Mesenchymal stem cell (in vitro differentiated cells and primary cell): ENCODE measurements at regions not wholly inside any gene's neighbourhood (a gene's known extent, or its start where the extent isn't known, plus 50 kb on each side); places are given as distances from the start of the nearest gene placed in this dataset.

Experiments
- DNase-seq: peaks from one replicate; pipeline ENCODE4 v3.0.0-alpha.2; 2013
- H2AFZ ChIP-seq: one replicate; pipeline ENCODE4 v1.6.1; 2013; ENCODE audit warnings: low read depth, mild to moderate bottlenecking, control low read depth, inconsistent platforms, low read length, moderate library complexity
- H2AK5ac ChIP-seq: 2 replicates; pipeline ENCODE4 v1.6.1; 2013; ENCODE audit warnings: low read length, moderate library complexity, mild to moderate bottlenecking, inconsistent platforms; ENCODE audit not compliant: severe bottlenecking
- H2BK120ac ChIP-seq: one replicate; pipeline ENCODE4 v1.6.1; 2013; ENCODE audit warnings: low read depth, mild to moderate bottlenecking, inconsistent platforms, low read length, moderate library complexity
- H2BK12ac ChIP-seq, 2 experiments: one replicate each; pipeline ENCODE4 v1.6.1; 2013; ENCODE audit warnings: inconsistent platforms in 2 of 2, low read length in 2 of 2, mild to moderate bottlenecking in 2 of 2, moderate library complexity in 2 of 2, control low read depth in 1 of 2
- H2BK15ac ChIP-seq: one replicate; pipeline ENCODE4 v1.6.1; 2013; ENCODE audit warnings: mild to moderate bottlenecking, low read depth, inconsistent platforms; ENCODE audit not compliant: poor library complexity, severe bottlenecking
- H2BK5ac ChIP-seq: 2 replicates; pipeline ENCODE4 v1.6.1; 2013; ENCODE audit warnings: low read depth, mild to moderate bottlenecking, low read length, control low read depth, inconsistent platforms; ENCODE audit not compliant: poor library complexity, severe bottlenecking
- H3K14ac ChIP-seq, 2 experiments: one replicate each; pipeline ENCODE4 v1.6.1; 2013; ENCODE audit warnings: inconsistent platforms in 2 of 2, low read length in 2 of 2, control low read depth in 1 of 2, mild to moderate bottlenecking in 1 of 2, moderate library complexity in 1 of 2
- H3K18ac ChIP-seq, 2 experiments: one replicate each; pipeline ENCODE4 v1.6.1; 2013; ENCODE audit warnings: inconsistent platforms in 2 of 2, low read length in 2 of 2, control low read depth in 1 of 2, low read depth in 1 of 2, mild to moderate bottlenecking in 1 of 2
- H3K23ac ChIP-seq, 2 experiments: one replicate each; pipeline ENCODE4 v1.6.1; 2013; ENCODE audit warnings: inconsistent platforms in 2 of 2, low read length in 2 of 2, mild to moderate bottlenecking in 2 of 2, moderate library complexity in 2 of 2, control low read depth in 1 of 2
- H3K27ac ChIP-seq: 2 replicates; pipeline ENCODE4 v1.5.1; 2013; ENCODE audit warnings: mild to moderate bottlenecking, moderate library complexity, low read length, control low read depth, inconsistent platforms; ENCODE audit not compliant: poor library complexity, severe bottlenecking
- H3K27me3 ChIP-seq, 2 experiments: 2 replicates each; pipeline versions ENCODE4 v1.6.1 to v1.7.0; 2013; ENCODE audit warnings: low read length in 2 of 2, mild to moderate bottlenecking in 2 of 2, moderate library complexity in 2 of 2, control low read depth in 1 of 2, inconsistent platforms in 1 of 2; ENCODE audit not compliant: control insufficient read depth in 1 of 2, insufficient read depth in 1 of 2
- H3K36me3 ChIP-seq, 2 experiments: 2 replicates each; pipeline versions ENCODE4 v1.6.1 to v1.7.0; 2013; ENCODE audit warnings: low read length in 2 of 2, control low read depth in 1 of 2, inconsistent platforms in 1 of 2, low read depth in 1 of 2, mild to moderate bottlenecking in 1 of 2; ENCODE audit not compliant: insufficient read depth in 2 of 2, control insufficient read depth in 1 of 2
- H3K4ac ChIP-seq, 2 experiments: one replicate each; pipeline ENCODE4 v1.6.1; 2013; ENCODE audit warnings: inconsistent platforms in 2 of 2, low read length in 2 of 2, mild to moderate bottlenecking in 2 of 2, moderate library complexity in 2 of 2, control low read depth in 1 of 2, low read depth in 1 of 2
- H3K4me1 ChIP-seq: 2 replicates; pipeline ENCODE4 v1.6.1; 2013; ENCODE audit warnings: low read depth, low read length, control low read depth; ENCODE audit not compliant: control insufficient read depth, insufficient read depth
- H3K4me2 ChIP-seq: 2 replicates; pipeline ENCODE4 v1.6.1; 2013; ENCODE audit warnings: low read length, mild to moderate bottlenecking, inconsistent platforms; ENCODE audit not compliant: poor library complexity, severe bottlenecking
- H3K4me3 ChIP-seq, 2 experiments: 2 replicates each; pipeline versions ENCODE4 v1.5.1 to v1.7.0; 2013; ENCODE audit warnings: low read length in 2 of 2, mild to moderate bottlenecking in 2 of 2, control low read depth in 1 of 2, low read depth in 1 of 2; ENCODE audit not compliant: insufficient read depth in 1 of 2
- H3K79me1 ChIP-seq: replicated peaks from 2 replicates; pipeline ENCODE4 v1.6.1; 2013; ENCODE audit warnings: mild to moderate bottlenecking, control low read depth, low read length, inconsistent platforms; ENCODE audit not compliant: poor library complexity, severe bottlenecking
- H3K9ac ChIP-seq: 2 replicates; pipeline ENCODE4 v1.7.0; 2013; ENCODE audit warnings: mild to moderate bottlenecking, low read length, moderate library complexity
- H3K9me3 ChIP-seq: 2 replicates; pipeline ENCODE4 v1.7.0; 2013; ENCODE audit warnings: mild to moderate bottlenecking, low read length; ENCODE audit not compliant: control insufficient read depth
- H4K8ac ChIP-seq: one replicate; pipeline ENCODE4 v1.6.1; 2013; ENCODE audit warnings: inconsistent platforms, mild to moderate bottlenecking, low read length, moderate library complexity
- H4K91ac ChIP-seq: one replicate; pipeline ENCODE4 v1.6.1; 2013; ENCODE audit warnings: mild to moderate bottlenecking, low read length, inconsistent platforms
- WGBS: methylation state at CpG from one replicate; pipeline ENCODE4 v1.1.7; 2013; ENCODE audit warnings: mixed read lengths; 5-methylcytosine and 5-hydroxymethylcytosine counted together

DNA sequence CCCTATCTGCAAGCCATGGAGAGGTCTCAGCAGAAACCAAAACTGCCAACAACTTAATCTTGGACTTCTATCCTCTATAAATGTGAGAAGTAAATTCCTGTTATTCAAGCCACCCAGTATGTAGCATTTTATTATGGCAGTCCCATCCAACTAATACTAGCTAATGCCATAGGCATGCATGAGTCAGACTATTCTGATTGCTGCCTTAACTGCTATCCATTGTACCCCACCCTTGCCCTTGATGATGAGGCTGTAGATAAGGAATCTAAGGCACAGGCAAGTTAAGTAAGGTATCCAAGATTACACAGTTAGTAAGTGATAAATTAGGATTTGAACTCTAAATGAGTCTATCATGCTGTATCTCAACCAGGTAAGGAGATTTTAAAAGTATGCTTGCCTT is 223.0 kb downstream of the UBE2E3 start:
- H3K23ac ChIP-seq, result no peak overlapping the region
- no peak overlapping the region for H2BK15ac ChIP-seq
- H3K4me1 ChIP-seq, result no peaks in the 10 kb centered on the region
- no peak overlapping the region for H4K91ac ChIP-seq
- H2AK5ac ChIP-seq, result no peak overlapping the region
- H2BK12ac ChIP-seq, result no peak overlapping the region
- no peak overlapping the region for H3K4me3 ChIP-seq
- no peak overlapping the region for H2AFZ ChIP-seq
- H4K8ac ChIP-seq, result no peak overlapping the region
- H3K27ac ChIP-seq, result no peak overlapping the region
- H3K14ac ChIP-seq, result no peak overlapping the region
- no peak overlapping the region for H3K18ac ChIP-seq
- no peak overlapping the region for H3K4me2 ChIP-seq
- no peak overlapping the region for H3K4ac ChIP-seq
- H3K9ac ChIP-seq, result no peak overlapping the region
- no peaks in the 10 kb centered on the region for H3K79me1 ChIP-seq
- peaks cover 0 to 3% of the 10 kb centered on the region in 2 experiments for H3K36me3 ChIP-seq
- H2BK5ac ChIP-seq, result no peak overlapping the region
- peak; percentile 54 for DNase-seq
- H2BK120ac ChIP-seq, result no peak overlapping the region
- peaks cover 5% of the 10 kb centered on the region for H3K9me3 ChIP-seq
- no peaks in the 10 kb centered on the region for H3K27me3 ChIP-seq

- Histone ChIP-seq H3K27ac (no peak overlapping the region), H3K4me2 (no peak overlapping the region), H3K18ac (no peak overlapping the region), H2BK12ac (no peak overlapping the region), H3K14ac (no peak overlapping the region), H3K27me3 (no peaks in the 10 kb centered on the region), H3K4ac (no peak overlapping the region), H2AFZ (no peak overlapping the region), H2BK15ac (no peak overlapping the region), H3K4me3 (no peak overlapping the region), H3K79me1 (no peaks in the 10 kb centered on the region), H2BK5ac (no peak overlapping the region), H4K91ac (no peak overlapping the region), H3K36me3 (peaks cover 0 to 3% of the 10 kb centered on the region in 2 experiments), H3K4me1 (no peaks in the 10 kb centered on the region), H2BK120ac (no peak overlapping the region), H3K9me3 (peaks cover 7% of the 10 kb centered on the region), H2AK5ac (no peak overlapping the region), H3K9ac (no peak overlapping the region), H3K23ac (no peak overlapping the region), H4K8ac (no peak overlapping the region)
- no peak for DNase-seq
Observed at GRCh38 chr2:181203916-181204315, 223.5 kb downstream of the UBE2E3 start.

DNA sequence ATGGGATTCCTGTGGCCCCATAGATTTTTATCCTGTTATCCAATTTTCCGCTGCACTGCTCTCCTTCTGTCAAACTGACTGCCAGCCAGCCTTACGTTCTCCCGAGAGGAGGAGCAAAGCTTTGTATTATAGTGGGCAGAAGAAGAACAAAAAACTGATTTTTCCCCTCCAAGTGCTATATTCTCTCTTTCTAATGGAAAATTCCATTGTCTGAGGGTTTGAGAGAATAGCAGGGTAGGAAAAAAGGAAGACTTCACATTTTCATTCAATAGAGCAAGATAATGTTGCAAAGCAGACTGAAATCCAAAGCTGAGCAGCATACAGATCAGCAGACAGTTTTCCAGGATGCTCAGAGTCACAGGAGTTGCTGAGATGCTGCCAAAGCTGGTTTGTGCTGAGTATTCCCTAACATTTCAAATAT is 238.0 kb downstream of the UBE2E3 start:
- no peak for DNase-seq
- Histone ChIP-seq H3K36me3 (no peaks in the 10 kb centered on the region), H3K4me2 (no peak overlapping the region), H2BK5ac (no peak overlapping the region), H3K18ac (no peak overlapping the region), H3K14ac (no peak overlapping the region), H3K4me3 (no peak overlapping the region), H2AFZ (no peak overlapping the region), H3K9ac (no peak overlapping the region), H2BK15ac (no peak overlapping the region), H3K4ac (no peak overlapping the region), H2AK5ac (no peak overlapping the region), H2BK120ac (no peak overlapping the region), H3K27me3 (no peaks in the 10 kb centered on the region), H4K8ac (no peak overlapping the region), H3K79me1 (no peaks in the 10 kb centered on the region), H4K91ac (no peak overlapping the region), H3K27ac (no peak overlapping the region), H3K9me3 (no peaks in the 10 kb centered on the region), H2BK12ac (no peak overlapping the region), H3K4me1 (no peaks in the 10 kb centered on the region), H3K23ac (no peak overlapping the region)
- WGBS, result no CpG with 5 or more reads among the region's 3 CpGs

DNA sequence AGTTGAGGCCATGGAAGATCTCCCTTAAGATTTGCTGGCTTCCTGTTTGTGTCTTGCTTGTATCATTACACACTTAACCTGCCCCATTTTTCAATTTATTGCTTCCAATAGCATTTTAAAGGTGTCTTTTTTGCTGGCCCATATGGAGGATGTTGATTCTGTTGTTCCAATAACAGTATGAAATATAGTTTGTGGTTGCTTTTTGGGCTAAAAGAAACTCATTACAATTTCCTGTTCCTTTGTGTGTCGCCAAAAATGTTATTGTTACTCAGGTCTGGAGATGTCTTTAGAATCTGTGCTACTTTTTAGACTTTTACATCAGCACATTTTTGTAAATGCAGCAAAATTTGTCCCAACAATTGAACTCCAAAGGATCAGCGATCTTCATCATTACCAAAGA is 234.0 kb upstream of the ITGA4 start:
- Histone ChIP-seq H3K27me3 (no peaks in the 10 kb centered on the region), H3K4me3 (no peak overlapping the region), H2BK120ac (no peak overlapping the region), H4K8ac (no peak overlapping the region), H3K14ac (no peak overlapping the region), H2BK15ac (no peak overlapping the region), H3K9ac (no peak overlapping the region), H3K4ac (no peak overlapping the region), H3K27ac (no peak overlapping the region), H3K23ac (no peak overlapping the region), H3K9me3 (no peaks in the 10 kb centered on the region), H3K4me2 (no peak overlapping the region), H2AK5ac (no peak overlapping the region), H2BK5ac (no peak overlapping the region), H3K36me3 (no peaks in the 10 kb centered on the region), H2BK12ac (no peak overlapping the region), H4K91ac (no peak overlapping the region), H3K79me1 (no peaks in the 10 kb centered on the region), H2AFZ (no peak overlapping the region), H3K18ac (no peak overlapping the region), H3K4me1 (no peaks in the 10 kb centered on the region)
- no peak for DNase-seq
- no CpG with 5 or more reads among the region's 2 CpGs for WGBS
